ENCODE measurements at regions not wholly inside any gene's neighbourhood (a gene's known extent, or its start where the extent isn't known, plus 50 kb on each side); places are given as distances from the start of the nearest gene placed in this dataset.
A peak's percentile ranks its signal among the peaks of the same experiment; 100 is the strongest.

GRCh38 chr14:42224053-42224888 lies 617.6 kb downstream of the LRFN5 start:
- Histone ChIP-seq H3K27me3 (ENCODE audit: control insufficient read depth in 1 of 2, insufficient read depth in 2 of 2, low read length in 2 of 2) (no peaks in the 10 kb centered on the region), H3K4me2 (ENCODE audit: low read depth, low read length) (no peak overlapping the region), H4K20me1 (ENCODE audit: insufficient read depth, low read length) (no peaks in the 10 kb centered on the region), H2AFZ (ENCODE audit: low read length) (no peak overlapping the region), H3K79me2 (ENCODE audit: insufficient read depth, low read length) (no peaks in the 10 kb centered on the region), H3K36me3 (replicated peaks in 1 of 2; ENCODE audit: control insufficient read depth in 1 of 2, insufficient read depth in 2 of 2, low read length in 2 of 2) (no peaks in the 10 kb centered on the region), H3K4me3 (replicated peaks in 1 of 3; ENCODE audit: insufficient read depth in 1 of 3, low read depth in 2 of 3, low read length in 3 of 3) (no peak overlapping the region), H3K4me1 (ENCODE audit: insufficient read depth, low read length) (no peaks in the 10 kb centered on the region), H3K9me3 (ENCODE audit: low read length) (peaks cover 86% of the 10 kb centered on the region), H3K27ac (ENCODE audit: extremely low read length, insufficient read depth, low read length) (no peak overlapping the region), H3K9ac (ENCODE audit: insufficient read depth, low read depth, low read length) (no peak overlapping the region)
- no TSS peak for BruUV-seq (replicated peaks)
- peak; percentile 77 for TF ChIP-seq CTCF (CRISPR knock-in tag; IDR thresholded peaks at IDR 0.05)
- TF ChIP-seq RAD21 (CRISPR knock-in tag; IDR thresholded peaks at IDR 0.05): peak; percentile 41; the same call in 1 of the 2 replicates
- peak; percentile 89 for TF ChIP-seq STAG1 (CRISPR knock-in tag; IDR thresholded peaks at IDR 0.05)
- TF ChIP-seq, protein P1, sequence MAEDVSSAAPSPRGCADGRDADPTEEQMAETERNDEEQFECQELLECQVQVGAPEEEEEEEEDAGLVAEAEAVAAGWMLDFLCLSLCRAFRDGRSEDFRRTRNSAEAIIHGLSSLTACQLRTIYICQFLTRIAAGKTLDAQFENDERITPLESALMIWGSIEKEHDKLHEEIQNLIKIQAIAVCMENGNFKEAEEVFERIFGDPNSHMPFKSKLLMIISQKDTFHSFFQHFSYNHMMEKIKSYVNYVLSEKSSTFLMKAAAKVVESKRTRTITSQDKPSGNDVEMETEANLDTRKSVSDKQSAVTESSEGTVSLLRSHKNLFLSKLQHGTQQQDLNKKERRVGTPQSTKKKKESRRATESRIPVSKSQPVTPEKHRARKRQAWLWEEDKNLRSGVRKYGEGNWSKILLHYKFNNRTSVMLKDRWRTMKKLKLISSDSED (CRISPR knock-in tag; IDR thresholded peaks at IDR 0.05): no peak
- TF ChIP-seq SMC3 (IDR thresholded peaks at IDR 0.05; ENCODE audit: low read length): peak; percentile 94
- no peak for TF ChIP-seq IKZF4 (CRISPR knock-in tag; IDR thresholded peaks at IDR 0.05; ENCODE audit: borderline replicate concordance, low read depth, not compliant biosample characterization)
- TF ChIP-seq NFYB (CRISPR knock-in tag; IDR thresholded peaks at IDR 0.05): no peak
- TF ChIP-seq, protein P2, sequence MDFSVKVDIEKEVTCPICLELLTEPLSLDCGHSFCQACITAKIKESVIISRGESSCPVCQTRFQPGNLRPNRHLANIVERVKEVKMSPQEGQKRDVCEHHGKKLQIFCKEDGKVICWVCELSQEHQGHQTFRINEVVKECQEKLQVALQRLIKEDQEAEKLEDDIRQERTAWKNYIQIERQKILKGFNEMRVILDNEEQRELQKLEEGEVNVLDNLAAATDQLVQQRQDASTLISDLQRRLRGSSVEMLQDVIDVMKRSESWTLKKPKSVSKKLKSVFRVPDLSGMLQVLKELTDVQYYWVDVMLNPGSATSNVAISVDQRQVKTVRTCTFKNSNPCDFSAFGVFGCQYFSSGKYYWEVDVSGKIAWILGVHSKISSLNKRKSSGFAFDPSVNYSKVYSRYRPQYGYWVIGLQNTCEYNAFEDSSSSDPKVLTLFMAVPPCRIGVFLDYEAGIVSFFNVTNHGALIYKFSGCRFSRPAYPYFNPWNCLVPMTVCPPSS (IDR thresholded peaks at IDR 0.05): no peak
- FAIRE-seq: peak; percentile 55
- CTCF ChIA-PET (ENCODE audit: low intra/inter-chr PET ratio, low total read pairs): no interaction called here
- in situ Hi-C loops (cut with HindIII; ENCODE audit: extremely low pct_ligation_motif_present, low pct_unique_long_range_greater_than_20kb): no loop called here
- intact Hi-C loops (cut with micrococcal nuclease; ENCODE audit: unreplicated experiment): loop anchor here (5.0 kb wide), 1 partner anchor 1313 kb away; no protein-coding TSS in a partner anchor
- 2% methylated on average over 2 of the region's 2 CpGs for WGBS (ENCODE audit: low lambda C conversion rate)
- peak; percentile 96 for ATAC-seq
- peak; percentile 60 for DNase-seq (ENCODE audit: low spot score)
- POLR2A ChIA-PET: no interaction called here
